CD4-positive, alpha-beta T cell (primary cell): ENCODE measurements at regions not wholly inside any gene's neighbourhood (a gene's known extent, or its start where the extent isn't known, plus 50 kb on each side); places are given as distances from the start of the nearest gene placed in this dataset.

Experiments
- ATAC-seq: fragments of 200-7000 bp; cut with Tn5 transposase; one replicate; pipeline ENCODE4 v1.10.0; 2022; ENCODE audit warnings: mild to moderate bottlenecking; ENCODE audit not compliant: poor library complexity
- CTCF ChIA-PET: fragments of 350-600 bp; sonication (Branson Sonifier 250); formaldehyde crosslinking; loops from one replicate; lab custom pipeline; 2021; ENCODE audit warnings: antibody characterized with exemption, inconsistent platforms; lab: Charles Lee
- POLR2A ChIA-PET: fragments of 350-600 bp; sonication (Branson Sonifier 250); formaldehyde crosslinking; loops from one replicate; lab custom pipeline; 2021; ENCODE audit warnings: antibody characterized with exemption, inconsistent platforms; lab: Charles Lee
- DNase-seq, 14 experiments: peaks; one replicate each; pipeline ENCODE4 v3.0.0-alpha.2; 2013 to 2020; ENCODE audit warnings: mixed read lengths in 2 of 14
- H3K27ac ChIP-seq, 2 donors: one replicate each; pipeline versions ENCODE4 v1.5.1 to v1.7.0; 2013; ENCODE audit warnings: low read length in 2 of 2, low read depth in 1 of 2, mild to moderate bottlenecking in 1 of 2
- H3K27me3 ChIP-seq, 2 experiments: 1 replicate in 1 of 2; 2 replicates in 1 of 2; pipeline versions ENCODE4 v1.6.1 to v1.7.0; 2013; ENCODE audit warnings: low read length in 2 of 2, control low read depth in 1 of 2, mild to moderate bottlenecking in 1 of 2, moderate library complexity in 1 of 2; ENCODE audit not compliant: insufficient read depth in 2 of 2, control insufficient read depth in 1 of 2
- H3K36me3 ChIP-seq: one replicate; pipeline ENCODE4 v1.6.1; 2013; ENCODE audit warnings: low read length, control low read depth; ENCODE audit not compliant: insufficient read depth
- H3K4me1 ChIP-seq: one replicate; pipeline ENCODE4 v1.6.1; 2013; ENCODE audit warnings: low read length, control low read depth; ENCODE audit not compliant: insufficient read depth
- H3K4me3 ChIP-seq: one replicate; pipeline ENCODE4 v1.5.1; 2013; ENCODE audit warnings: mild to moderate bottlenecking, low read length, moderate library complexity
- H3K9me3 ChIP-seq, 2 experiments: 1 replicate in 1 of 2; 2 replicates in 1 of 2; pipeline versions ENCODE4 v1.6.1 to v1.7.0; 2013; ENCODE audit warnings: low read length in 2 of 2, mild to moderate bottlenecking in 2 of 2, control low read depth in 1 of 2, moderate library complexity in 1 of 2; ENCODE audit not compliant: control insufficient read depth in 1 of 2, insufficient read depth in 1 of 2
- H3K27ac Mint-ChIP-seq: one replicate; pipeline ENCODE4 v1.8.0; 2020; ENCODE audit warnings: mixed read lengths
- H3K27me3 Mint-ChIP-seq: one replicate; pipeline ENCODE4 v1.8.0; 2021; ENCODE audit warnings: mixed read lengths
- H3K36me3 Mint-ChIP-seq: one replicate; pipeline ENCODE4 v1.8.0; 2021; ENCODE audit warnings: low read depth, mixed read lengths
- H3K4me1 Mint-ChIP-seq: one replicate; pipeline ENCODE4 v1.8.0; 2021; ENCODE audit warnings: low read depth, mixed read lengths
- H3K4me3 Mint-ChIP-seq: one replicate; pipeline ENCODE4 v1.8.0; 2020; ENCODE audit warnings: mild to moderate bottlenecking, mixed read lengths
- H3K9me3 Mint-ChIP-seq: one replicate; pipeline ENCODE4 v1.8.0; 2020; ENCODE audit warnings: mixed read lengths
- intact Hi-C, 2 experiments: fragments of 100-400 bp; cut with DNase I in 1 of 2; cut with micrococcal nuclease in 1 of 2; formaldehyde crosslinking; loops; one replicate each; pipeline versions ENCODE4 v1.15.1 to v1.9.0; 2023 to 2025; cut with DNase I, micrococcal nuclease
- TF ChIP-seq, protein P1 (sequence below): fragments of 200-600 bp; IDR thresholded peaks from one replicate; pipeline ENCODE4 v1.8.0; 2022; ENCODE audit warnings: antibody characterized with exemption, mild to moderate bottlenecking

DNA sequence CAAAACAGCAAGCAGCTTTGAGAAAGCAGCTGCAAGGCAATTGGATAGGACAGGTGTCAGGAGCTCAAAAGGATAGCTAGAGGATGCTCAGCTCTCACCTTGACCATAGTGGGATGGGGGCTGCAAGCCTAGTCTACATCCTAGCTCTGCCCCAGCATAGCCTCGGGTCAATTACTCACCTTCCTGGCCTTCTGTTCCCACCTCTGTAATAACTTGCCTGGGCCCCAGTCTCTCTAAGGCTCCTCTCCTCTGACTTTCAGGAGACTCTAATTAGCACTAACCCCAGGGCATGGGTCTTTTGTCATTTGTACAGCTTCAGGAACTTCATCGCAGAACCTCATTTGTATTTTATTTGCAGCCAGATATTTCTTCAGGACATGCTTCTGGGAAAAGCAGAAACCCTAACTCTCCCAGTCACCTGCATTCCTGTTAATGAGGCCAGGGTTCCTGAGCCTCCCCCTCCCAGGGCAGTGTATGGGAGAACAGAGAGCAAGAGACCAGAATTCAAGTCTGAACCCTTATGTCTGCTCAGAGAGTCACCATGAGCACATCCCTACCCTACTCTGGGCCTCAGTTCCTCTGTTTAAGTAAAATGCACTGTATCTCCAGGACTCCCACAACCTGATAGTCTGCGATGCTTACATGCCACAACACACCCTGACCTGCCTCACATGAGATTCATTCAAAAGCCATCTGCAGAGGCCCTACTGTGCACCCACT lies 108.1 kb downstream of the MATN1 start:
- H3K27me3 ChIP-seq = peaks cover 0 to 5% of the 10 kb centered on the region in 2 experiments
- DNase-seq (no peak), ATAC-seq (no peak)
- no peaks in the 10 kb centered on the region for H3K9me3 ChIP-seq
- no peak overlapping the region for H3K27ac ChIP-seq
- no peaks in the 10 kb centered on the region for H3K9me3 Mint-ChIP-seq
- no peak overlapping the region for H3K27ac Mint-ChIP-seq
- ChIA-PET POLR2A (no interaction called here), CTCF (no interaction called here)
- no peak overlapping the region for H3K4me3 Mint-ChIP-seq
- H3K36me3 ChIP-seq = no peaks in the 10 kb centered on the region
- intact Hi-C loops = no loop called here
- H3K36me3 Mint-ChIP-seq = no peaks in the 10 kb centered on the region
- H3K4me3 ChIP-seq = no peak overlapping the region
- TF ChIP-seq, protein P1, sequence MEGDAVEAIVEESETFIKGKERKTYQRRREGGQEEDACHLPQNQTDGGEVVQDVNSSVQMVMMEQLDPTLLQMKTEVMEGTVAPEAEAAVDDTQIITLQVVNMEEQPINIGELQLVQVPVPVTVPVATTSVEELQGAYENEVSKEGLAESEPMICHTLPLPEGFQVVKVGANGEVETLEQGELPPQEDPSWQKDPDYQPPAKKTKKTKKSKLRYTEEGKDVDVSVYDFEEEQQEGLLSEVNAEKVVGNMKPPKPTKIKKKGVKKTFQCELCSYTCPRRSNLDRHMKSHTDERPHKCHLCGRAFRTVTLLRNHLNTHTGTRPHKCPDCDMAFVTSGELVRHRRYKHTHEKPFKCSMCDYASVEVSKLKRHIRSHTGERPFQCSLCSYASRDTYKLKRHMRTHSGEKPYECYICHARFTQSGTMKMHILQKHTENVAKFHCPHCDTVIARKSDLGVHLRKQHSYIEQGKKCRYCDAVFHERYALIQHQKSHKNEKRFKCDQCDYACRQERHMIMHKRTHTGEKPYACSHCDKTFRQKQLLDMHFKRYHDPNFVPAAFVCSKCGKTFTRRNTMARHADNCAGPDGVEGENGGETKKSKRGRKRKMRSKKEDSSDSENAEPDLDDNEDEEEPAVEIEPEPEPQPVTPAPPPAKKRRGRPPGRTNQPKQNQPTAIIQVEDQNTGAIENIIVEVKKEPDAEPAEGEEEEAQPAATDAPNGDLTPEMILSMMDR = no peak
- H3K27me3 Mint-ChIP-seq = peaks cover 29% of the 10 kb centered on the region
- H3K4me1 ChIP-seq = no peaks in the 10 kb centered on the region
- no peaks in the 10 kb centered on the region for H3K4me1 Mint-ChIP-seq

DNA sequence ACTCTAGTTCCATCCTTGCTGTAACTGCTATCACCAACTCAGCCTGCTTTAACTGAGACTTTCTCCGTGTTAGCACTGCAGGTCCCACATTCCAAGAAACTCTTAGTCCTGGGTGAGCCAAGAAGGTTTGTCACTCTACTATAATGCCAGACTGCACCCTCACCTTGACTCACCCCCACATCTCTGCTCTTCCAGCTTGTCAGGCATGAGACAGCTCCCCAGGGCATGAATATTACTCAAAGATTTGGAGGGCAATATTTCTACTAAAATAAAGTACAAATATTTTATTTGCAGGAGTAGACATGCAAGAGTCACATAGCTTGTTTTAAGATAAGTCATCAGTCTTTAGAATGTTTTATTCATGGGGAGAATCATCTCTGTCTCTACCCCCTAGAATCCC lies 110.2 kb downstream of the MATN1 start:
- intact Hi-C loops = no loop called here
- Mint-ChIP-seq H3K9me3 (no peaks in the 10 kb centered on the region), H3K27ac (no peak overlapping the region), H3K36me3 (no peaks in the 10 kb centered on the region), H3K4me1 (no peaks in the 10 kb centered on the region), H3K27me3 (peaks cover 30% of the 10 kb centered on the region), H3K4me3 (no peak overlapping the region)
- Histone ChIP-seq H3K4me1 (no peaks in the 10 kb centered on the region), H3K27ac (no peak overlapping the region), H3K27me3 (peaks cover 0 to 5% of the 10 kb centered on the region in 2 experiments), H3K36me3 (no peaks in the 10 kb centered on the region), H3K4me3 (no peak overlapping the region), H3K9me3 (no peaks in the 10 kb centered on the region)
- TF ChIP-seq, protein P1 = no peak
- ChIA-PET POLR2A (no interaction called here), CTCF (no interaction called here)
- no peak for DNase-seq
- no peak for ATAC-seq

DNA sequence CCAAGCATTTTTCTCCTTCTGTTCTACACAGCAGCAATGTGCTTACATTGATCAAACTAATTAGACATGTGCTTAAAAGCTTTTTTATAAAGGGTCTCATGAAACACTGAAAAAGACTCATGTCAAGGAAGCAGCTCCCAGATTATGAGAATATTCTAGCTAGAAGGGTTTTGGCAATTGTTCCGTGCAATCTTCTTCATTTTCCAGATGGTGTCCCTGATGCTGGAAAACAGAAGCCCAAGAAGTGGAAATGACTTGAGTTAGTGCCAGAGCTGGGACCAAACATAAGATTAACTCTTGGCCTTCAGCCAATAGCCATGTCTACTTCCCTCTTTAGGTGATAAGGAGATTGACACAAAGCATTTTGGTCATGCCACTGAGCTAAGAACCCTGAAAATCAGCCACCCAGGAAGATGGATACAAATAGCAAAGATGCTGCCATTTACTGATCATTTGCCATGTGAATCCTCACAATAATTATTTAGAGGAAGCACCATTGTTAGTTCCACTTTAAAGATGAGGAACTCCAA lies 110.8 kb downstream of the MATN1 start:
- Histone ChIP-seq H3K27me3 (no peaks in the 10 kb centered on the region), H3K4me1 (no peaks in the 10 kb centered on the region), H3K4me3 (no peak overlapping the region), H3K27ac (no peak overlapping the region), H3K36me3 (no peaks in the 10 kb centered on the region), H3K9me3 (no peaks in the 10 kb centered on the region)
- no peaks in the 10 kb centered on the region for H3K4me1 Mint-ChIP-seq
- H3K27me3 Mint-ChIP-seq = peaks cover 30% of the 10 kb centered on the region
- no peak overlapping the region for H3K27ac Mint-ChIP-seq
- DNase-seq (no peak), ATAC-seq (no peak)
- POLR2A ChIA-PET = no interaction called here
- H3K36me3 Mint-ChIP-seq = no peaks in the 10 kb centered on the region
- no peaks in the 10 kb centered on the region for H3K9me3 Mint-ChIP-seq
- TF ChIP-seq, protein P1 = no peak
- no peak overlapping the region for H3K4me3 Mint-ChIP-seq
- intact Hi-C loops = no loop called here
- CTCF ChIA-PET = no interaction called here
